BJ (cell line): ENCODE measurements at regions not wholly inside any gene's neighbourhood (a gene's known extent, or its start where the extent isn't known, plus 50 kb on each side); places are given as distances from the start of the nearest gene placed in this dataset.

Experiments
- CTCF ChIA-PET: fragments of 350-600 bp; formaldehyde crosslinking; extraction: SDS; loops from one replicate; lab custom pipeline; 2021; ENCODE audit warnings: antibody characterized with exemption, inconsistent platforms; lab: Yijun Ruan, JAX
- POLR2A ChIA-PET: fragments of 300-600 bp; sonication (Branson Sonifier 250); formaldehyde crosslinking; extraction: SDS; loops from one replicate; lab custom pipeline; 2021; ENCODE audit warnings: antibody characterized with exemption; lab: Charles Lee
- DNase-seq: peaks from one replicate; pipeline ENCODE4 v3.0.0-alpha.2; 2011; ENCODE audit warnings: low read depth
- H3K27me3 ChIP-seq: 2 replicates; pipeline ENCODE4 v1.6.0; 2011; ENCODE audit warnings: low read length; ENCODE audit not compliant: control insufficient read depth, insufficient read depth
- H3K36me3 ChIP-seq: 2 replicates; pipeline ENCODE4 v1.5.1; 2011; ENCODE audit warnings: low read length; ENCODE audit not compliant: control insufficient read depth, insufficient read depth
- H3K4me3 ChIP-seq: 2 replicates; pipeline ENCODE4 v1.5.1; 2011; ENCODE audit warnings: low read depth, mild to moderate bottlenecking, control low read depth, low read length
- TF ChIP-seq, protein P1 (sequence below): IDR thresholded peaks from 2 replicates; pipeline ENCODE4 v1.5.1; 2011; ENCODE audit warnings: low read depth, mild to moderate bottlenecking, control low read depth, inconsistent platforms, low read length, moderate library complexity; ENCODE audit not compliant: insufficient read depth

GRCh38 chr12:28068467-28068866 lies 95.9 kb upstream of the PTHLH start:
- ChIA-PET POLR2A (no interaction called here), CTCF (no interaction called here)
- H3K27me3 ChIP-seq = no peaks in the 10 kb centered on the region
- H3K4me3 ChIP-seq = no peak overlapping the region
- TF ChIP-seq, protein P1, sequence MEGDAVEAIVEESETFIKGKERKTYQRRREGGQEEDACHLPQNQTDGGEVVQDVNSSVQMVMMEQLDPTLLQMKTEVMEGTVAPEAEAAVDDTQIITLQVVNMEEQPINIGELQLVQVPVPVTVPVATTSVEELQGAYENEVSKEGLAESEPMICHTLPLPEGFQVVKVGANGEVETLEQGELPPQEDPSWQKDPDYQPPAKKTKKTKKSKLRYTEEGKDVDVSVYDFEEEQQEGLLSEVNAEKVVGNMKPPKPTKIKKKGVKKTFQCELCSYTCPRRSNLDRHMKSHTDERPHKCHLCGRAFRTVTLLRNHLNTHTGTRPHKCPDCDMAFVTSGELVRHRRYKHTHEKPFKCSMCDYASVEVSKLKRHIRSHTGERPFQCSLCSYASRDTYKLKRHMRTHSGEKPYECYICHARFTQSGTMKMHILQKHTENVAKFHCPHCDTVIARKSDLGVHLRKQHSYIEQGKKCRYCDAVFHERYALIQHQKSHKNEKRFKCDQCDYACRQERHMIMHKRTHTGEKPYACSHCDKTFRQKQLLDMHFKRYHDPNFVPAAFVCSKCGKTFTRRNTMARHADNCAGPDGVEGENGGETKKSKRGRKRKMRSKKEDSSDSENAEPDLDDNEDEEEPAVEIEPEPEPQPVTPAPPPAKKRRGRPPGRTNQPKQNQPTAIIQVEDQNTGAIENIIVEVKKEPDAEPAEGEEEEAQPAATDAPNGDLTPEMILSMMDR = no peak
- H3K36me3 ChIP-seq = no peaks in the 10 kb centered on the region
- no peak for DNase-seq

DNA sequence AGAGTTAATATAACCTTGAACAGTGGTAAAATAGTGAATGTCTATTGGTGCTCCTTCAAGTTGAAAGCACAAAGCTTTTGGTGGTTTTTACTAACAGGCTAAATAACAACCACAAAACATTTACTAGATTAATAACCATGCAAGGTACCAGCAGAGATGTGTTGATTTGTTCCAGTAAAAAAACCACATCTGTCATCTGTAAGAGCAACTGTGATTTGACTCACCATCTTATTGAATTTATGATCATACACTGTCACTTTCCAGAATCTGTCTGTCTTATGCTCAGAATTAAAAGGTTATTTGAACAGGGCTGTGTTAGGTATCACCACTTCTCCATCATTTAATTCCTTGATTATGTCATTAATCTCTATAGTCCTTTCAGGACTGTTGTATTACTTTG lies 107.0 kb upstream of the PTHLH start:
- TF ChIP-seq, protein P1 = no peak
- Histone ChIP-seq H3K4me3 (no peak overlapping the region), H3K27me3 (no peaks in the 10 kb centered on the region), H3K36me3 (no peaks in the 10 kb centered on the region)
- CTCF ChIA-PET = no interaction called here
- no peak for DNase-seq
- POLR2A ChIA-PET = no interaction called here

- Histone ChIP-seq H3K4me3 (no peak overlapping the region), H3K36me3 (no peaks in the 10 kb centered on the region), H3K27me3 (no peaks in the 10 kb centered on the region)
- ChIA-PET POLR2A (no interaction called here), CTCF (no interaction called here)
- DNase-seq = no peak
- TF ChIP-seq, protein P1 = no peak
These were observed 108.2 kb upstream of the CCDC91 start for GRCh38 chr12:28082096-28082495.

DNA sequence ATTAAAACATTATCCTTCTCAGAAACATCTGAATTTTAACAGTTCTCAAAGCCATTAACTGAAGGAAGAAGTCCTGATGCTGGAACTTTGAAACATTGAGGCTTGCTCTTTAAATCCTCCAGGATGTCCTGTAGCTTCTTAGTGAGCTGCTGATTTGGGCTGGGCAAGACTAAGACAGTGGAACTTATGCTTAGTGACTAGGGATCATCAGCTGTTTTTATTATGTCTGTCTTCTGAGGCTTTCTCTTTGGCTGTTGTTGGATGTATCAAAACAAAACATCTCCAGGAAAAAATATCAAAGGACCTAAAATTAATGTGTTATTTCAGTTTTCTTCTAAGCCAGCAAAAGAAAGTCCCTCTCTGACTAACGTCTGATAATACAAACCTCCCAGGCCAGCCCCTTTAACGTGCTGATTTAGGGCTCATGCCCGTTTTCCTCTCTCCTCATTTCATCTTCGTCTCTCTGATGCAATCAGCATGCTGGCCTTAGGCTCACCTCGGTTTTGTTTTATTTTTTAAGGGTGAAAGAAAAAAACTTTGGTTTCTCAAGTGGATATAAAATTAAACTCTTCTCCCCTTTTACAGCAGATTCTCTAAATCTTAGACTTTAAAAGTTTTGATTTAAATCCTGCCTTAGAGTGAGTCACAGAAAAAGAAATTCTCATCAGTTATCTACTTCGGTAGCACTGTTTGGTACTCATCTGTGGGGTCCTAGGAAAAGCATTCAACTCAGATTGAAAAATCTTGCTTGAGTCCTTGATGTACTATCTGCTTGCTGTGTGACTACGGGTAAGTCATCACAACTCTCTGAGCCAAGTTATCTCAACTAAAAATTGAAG lies 106.2 kb upstream of the CCDC91 start:
- TF ChIP-seq, protein P1 = no peak
- DNase-seq = no peak
- POLR2A ChIA-PET = no interaction called here
- Histone ChIP-seq H3K36me3 (no peaks in the 10 kb centered on the region), H3K4me3 (no peak overlapping the region), H3K27me3 (no peaks in the 10 kb centered on the region)
- CTCF ChIA-PET = interaction anchor here (1.2 kb wide), 1 partner anchor 32 kb away, joined by 3 read pairs; no protein-coding TSS in a partner anchor

- Histone ChIP-seq H3K27me3 (no peaks in the 10 kb centered on the region), H3K4me3 (no peak overlapping the region), H3K36me3 (no peaks in the 10 kb centered on the region)
- CTCF ChIA-PET = no interaction called here
- POLR2A ChIA-PET = no interaction called here
- DNase-seq = no peak
- TF ChIP-seq, protein P1 = no peak
These were observed 103.6 kb upstream of the CCDC91 start for GRCh38 chr12:28086521-28087155.
